K562 (cell line): ENCODE measurements at regions not wholly inside any gene's neighbourhood (a gene's known extent, or its start where the extent isn't known, plus 50 kb on each side); places are given as distances from the start of the nearest gene placed in this dataset.

Experiments
- ATAC-seq: fragments of 200-7000 bp; cut with Tn5 transposase; 3 replicates; pipeline ENCODE4 v1.9.1; 2020; ENCODE audit warnings: moderate library complexity
- BruUV-seq: library from RNA; stranded (reverse); fragments of 400-500 nt; replicated peaks from 2 replicates; lab custom pipeline; 2021; lab: Mats Ljungman, UMichigan
- CTCF ChIA-PET: fragments of 300-600 bp; formaldehyde crosslinking; extraction: SDS; loops from one replicate; lab custom pipeline; 2021; ENCODE audit warnings: low intra/inter-chr PET ratio; lab: Yijun Ruan, JAX
- POLR2A ChIA-PET: fragments of 300-600, 350-650 bp; sonication (Branson Sonifier 250); formaldehyde crosslinking; extraction: SDS; loops from one replicate; lab custom pipeline; 2021; ENCODE audit warnings: antibody characterized with exemption, inconsistent platforms; lab: Yijun Ruan, JAX
- DNase-seq, 4 experiments: peaks; one replicate each; pipeline versions ENCODE4 v3.0.0 to v3.0.0-alpha.2; 2011 to 2018; ENCODE audit warnings: low spot score in 3 of 4, mixed read lengths in 3 of 4; ENCODE audit errors: extremely low read depth in 1 of 4
- FAIRE-seq: peaks from 2 replicates; lab custom pipeline; 2011; peaks lifted over from hg19 to GRCh38; lab: Jason Lieb, UNC
- H2AFZ ChIP-seq: 2 replicates; pipeline ENCODE4 v1.6.0; 2011; ENCODE audit warnings: low read depth, low read length, control low read depth, inconsistent platforms
- H3K27ac ChIP-seq: fragments of 200-600 bp; 3 replicates; pipeline ENCODE4 v1.8.0; 2011; ENCODE audit warnings: low read depth, mild to moderate bottlenecking, control low read depth, inconsistent platforms, low read length, moderate library complexity, mixed read lengths; ENCODE audit errors: extremely low read depth
- H3K27me3 ChIP-seq, 2 experiments: fragments of 300-600 bp in 1 of 2; 2 replicates in 1 of 2; 3 replicates in 1 of 2; pipeline versions ENCODE4 v1.6.0 to v1.8.0; 2011; ENCODE audit warnings: inconsistent platforms in 2 of 2, low read length in 2 of 2, mild to moderate bottlenecking in 1 of 2, mixed read lengths in 1 of 2, moderate library complexity in 1 of 2; ENCODE audit not compliant: control insufficient read depth in 2 of 2, insufficient read depth in 2 of 2
- H3K36me3 ChIP-seq: fragments of 300-600 bp; 3 replicates; pipeline ENCODE4 v1.8.0; 2011; ENCODE audit warnings: mild to moderate bottlenecking, low read length, inconsistent platforms; ENCODE audit not compliant: control insufficient read depth, insufficient read depth
- H3K4me1 ChIP-seq, 2 experiments: fragments of 200-600 bp in 1 of 2; replicated peaks in 1 of 2; 2 replicates in 1 of 2; 3 replicates in 1 of 2; pipeline versions ENCODE4 v1.5.1 to v1.8.0; 2011; ENCODE audit warnings: inconsistent platforms in 2 of 2, low read length in 2 of 2, mild to moderate bottlenecking in 1 of 2, mixed read lengths in 1 of 2, moderate library complexity in 1 of 2; ENCODE audit not compliant: control insufficient read depth in 2 of 2, insufficient read depth in 2 of 2
- H3K4me2 ChIP-seq: 2 replicates; pipeline ENCODE4 v1.6.1; 2011; ENCODE audit warnings: low read length, control low read depth, inconsistent platforms, mixed read lengths; ENCODE audit not compliant: insufficient read depth
- H3K4me3 ChIP-seq: fragments of 200-600 bp; sonication (generic), shearing (Covaris generic); 2 replicates; pipeline ENCODE4 v1.5.1; 2016; ENCODE audit warnings: control low read depth, inconsistent platforms
- H3K79me2 ChIP-seq: fragments of 200-600 bp; 3 replicates; pipeline ENCODE4 v1.8.0; 2011; ENCODE audit warnings: low read length, inconsistent platforms; ENCODE audit not compliant: control insufficient read depth, insufficient read depth
- H3K9ac ChIP-seq, 2 experiments: 2 replicates each; pipeline versions ENCODE4 v1.6.0 to v1.6.1; 2011; ENCODE audit warnings: low read depth in 2 of 2, low read length in 2 of 2, control low read depth in 1 of 2, inconsistent platforms in 1 of 2, mild to moderate bottlenecking in 1 of 2, mixed read lengths in 1 of 2; ENCODE audit not compliant: insufficient read depth in 1 of 2
- H3K9me1 ChIP-seq: one replicate; pipeline ENCODE4 v1.6.0; 2011; ENCODE audit warnings: inconsistent platforms, mild to moderate bottlenecking, low read length, moderate library complexity; ENCODE audit not compliant: control insufficient read depth, insufficient read depth
- H3K9me3 ChIP-seq: replicated peaks from 2 replicates; pipeline ENCODE4 v1.5.1; 2011; ENCODE audit warnings: low read depth, low read length, inconsistent platforms; ENCODE audit not compliant: control insufficient read depth, insufficient read depth
- H4K20me1 ChIP-seq: replicated peaks from 2 replicates; pipeline ENCODE4 v1.6.1; 2011; ENCODE audit warnings: low read length, inconsistent platforms, mixed read lengths; ENCODE audit not compliant: control insufficient read depth, insufficient read depth
- HCFC1 ChIP-seq: IDR thresholded peaks from 2 replicates; pipeline ENCODE4 v1.6.1; 2012; ENCODE audit warnings: low read depth, low read length, improper control_type of control experiment
- LEF1 ChIP-seq: fragments of 450-650 bp; IDR thresholded peaks from 2 replicates; pipeline ENCODE4 v1.6.1; 2016; ENCODE audit warnings: mild to moderate bottlenecking
- PBX2 ChIP-seq, 2 experiments: IDR thresholded peaks in 1 of 2; conservative IDR thresholded peaks in 1 of 2; 2 replicates each; pipeline ENCODE4 v1.6.1; 2016; ENCODE audit warnings: low read depth in 2 of 2, mild to moderate bottlenecking in 1 of 2, missing compliant biosample characterization in 1 of 2, missing genetic modification characterization in 1 of 2, moderate library complexity in 1 of 2
- POLR2A ChIP-seq: fragments of 450-650 bp; conservative IDR thresholded peaks from 2 replicates; pipeline ENCODE4 v1.6.1; 2016
- RB1 ChIP-seq: fragments of 450-650 bp; IDR thresholded peaks from 2 replicates; pipeline ENCODE4 v1.6.1; 2017; ENCODE audit warnings: low read depth, mild to moderate bottlenecking
- SIX5 ChIP-seq, 2 experiments: IDR thresholded peaks; 2 replicates each; pipeline ENCODE4 v1.6.1; 2011; ENCODE audit warnings: low read length in 2 of 2, borderline replicate concordance in 1 of 2, low read depth in 1 of 2, mild to moderate bottlenecking in 1 of 2, moderate library complexity in 1 of 2; ENCODE audit not compliant: insufficient read depth in 1 of 2
- ZNF253 ChIP-seq: fragments of 250-450 bp; sonication (Bioruptor Pico); conservative IDR thresholded peaks from 2 replicates; pipeline ENCODE4 v1.6.1; 2021; ENCODE audit warnings: mild to moderate bottlenecking
- ZNF354B ChIP-seq: fragments of 250-450 bp; sonication (Bioruptor Pico); IDR thresholded peaks from 2 replicates; pipeline ENCODE4 v1.4.0; 2020
- ZNF589 ChIP-seq: fragments of 200-800 bp; sonication (Bioruptor generic); IDR thresholded peaks from 2 replicates; pipeline ENCODE4 v1.6.1; 2016; ENCODE audit warnings: low read depth, missing genetic modification characterization, missing compliant biosample characterization
- in situ Hi-C: fragments of 300-500 bp; cut with MboI; formaldehyde crosslinking; loops from 4 replicates; pipeline ENCODE4 v1.15.0; 2018; ENCODE audit warnings: inconsistent platforms, mixed read lengths
- intact Hi-C: fragments of 100-400 bp; cut with micrococcal nuclease; formaldehyde crosslinking; loops from 2 replicates; pipeline ENCODE4 v1.14.2; 2022
- TF ChIP-seq, protein P1 (sequence below): sonication (generic); formaldehyde crosslinking; IDR thresholded peaks from 2 replicates; pipeline ENCODE4 v1.8.0; 2022; ENCODE audit warnings: mild to moderate bottlenecking, low read depth, missing genetic modification reagents

- H3K27ac ChIP-seq = no peak overlapping the region
- FAIRE-seq (no peak), ATAC-seq (no peak), DNase-seq (no peak)
- no peaks in the 10 kb centered on the region for H3K4me1 ChIP-seq
- H3K4me3 ChIP-seq = no peak overlapping the region
- no peak overlapping the region for H3K4me2 ChIP-seq
- ChIA-PET POLR2A (no interaction called here), CTCF (no interaction called here)
- H3K9me1 ChIP-seq = no peaks in the 10 kb centered on the region
- intact Hi-C loops = no loop called here
- in situ Hi-C loops = no loop called here
- no peak overlapping the region for H3K9ac ChIP-seq
- H3K9me3 ChIP-seq = no peaks in the 10 kb centered on the region
- H3K79me2 ChIP-seq = no peaks in the 10 kb centered on the region
- H3K27me3 ChIP-seq = no peaks in the 10 kb centered on the region
- TF ChIP-seq RB1 (no peak), LEF1 (no peak), ZNF253 (CRISPR knock-in tag) (no peak), ZNF589 (CRISPR knock-in tag) (no peak), HCFC1 (no peak), POLR2A (no peak), SIX5 (IDR thresholded peaks at IDR 0.05; ENCODE audit: borderline replicate concordance in 1 of 2, insufficient read depth in 1 of 2, low read depth in 1 of 2, low read length in 2 of 2) (no peak), PBX2 (CRISPR knock-in tag; IDR thresholded peaks at IDR 0.05; ENCODE audit: low read depth) (no peak), PBX2 (tag; conservative IDR thresholded peaks at IDR 0.05; ENCODE audit: low read depth) (no peak), ZNF354B (no peak)
- TF ChIP-seq, protein P1, sequence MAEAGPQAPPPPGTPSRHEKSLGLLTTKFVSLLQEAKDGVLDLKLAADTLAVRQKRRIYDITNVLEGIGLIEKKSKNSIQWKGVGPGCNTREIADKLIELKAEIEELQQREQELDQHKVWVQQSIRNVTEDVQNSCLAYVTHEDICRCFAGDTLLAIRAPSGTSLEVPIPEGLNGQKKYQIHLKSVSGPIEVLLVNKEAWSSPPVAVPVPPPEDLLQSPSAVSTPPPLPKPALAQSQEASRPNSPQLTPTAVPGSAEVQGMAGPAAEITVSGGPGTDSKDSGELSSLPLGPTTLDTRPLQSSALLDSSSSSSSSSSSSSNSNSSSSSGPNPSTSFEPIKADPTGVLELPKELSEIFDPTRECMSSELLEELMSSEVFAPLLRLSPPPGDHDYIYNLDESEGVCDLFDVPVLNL = no peak
- no peaks in the 10 kb centered on the region for H4K20me1 ChIP-seq
- H3K36me3 ChIP-seq = no peaks in the 10 kb centered on the region
- H2AFZ ChIP-seq = no peak overlapping the region
- no TSS peak for BruUV-seq
Observed at GRCh38 chr5:62000646-62001045, 305.4 kb upstream of the KIF2A start.
